K562 (cell line): ENCODE measurements at regions not wholly inside any gene's neighbourhood (a gene's known extent, or its start where the extent isn't known, plus 50 kb on each side); places are given as distances from the start of the nearest gene placed in this dataset.

Experiments used
- CEBPB ChIP-seq: fragments of 450-650 bp; IDR thresholded peaks from 2 replicates; pipeline ENCODE4 v1.6.1; 2016; ENCODE audit warnings: missing genetic modification characterization, missing compliant biosample characterization
- CREB1 ChIP-seq, 2 experiments: sonication (generic) in 1 of 2; formaldehyde crosslinking in 1 of 2; IDR thresholded peaks; 2 replicates each; pipeline versions ENCODE4 v1.6.1 to v1.8.0; 2012 to 2022; ENCODE audit warnings: inconsistent platforms in 1 of 2, mild to moderate bottlenecking in 1 of 2, missing genetic modification reagents in 1 of 2, moderate library complexity in 1 of 2
- EP300 ChIP-seq: IDR thresholded peaks from 2 replicates; pipeline ENCODE4 v1.6.1; 2012; ENCODE audit warnings: low read length, improper control_type of control experiment
- EZH2 ChIP-seq: IDR thresholded peaks from 2 replicates; pipeline ENCODE4 v1.6.1; 2012; ENCODE audit warnings: low read depth, mild to moderate bottlenecking, inconsistent platforms, low read length, borderline replicate concordance
- HIVEP1 ChIP-seq: fragments of 250-450 bp; sonication (Bioruptor Pico); IDR thresholded peaks from 2 replicates; pipeline ENCODE4 v1.4.0; 2020; ENCODE audit warnings: mild to moderate bottlenecking
- MTA1 ChIP-seq: fragments of 450-650 bp; IDR thresholded peaks from 2 replicates; pipeline ENCODE4 v1.6.1; 2017; ENCODE audit warnings: borderline replicate concordance
- PCBP1 ChIP-seq: fragments of 200-400 bp; formaldehyde crosslinking; IDR thresholded peaks from 2 replicates; pipeline ENCODE4 v1.6.1; 2018; ENCODE audit warnings: mild to moderate bottlenecking, low read depth, low read length; ENCODE audit not compliant: poor library complexity, severe bottlenecking
- POLR2A ChIP-seq: fragments of 450-650 bp; conservative IDR thresholded peaks from 2 replicates; pipeline ENCODE4 v1.6.1; 2016
- POLR2AphosphoS5 ChIP-seq: IDR thresholded peaks from 2 replicates; pipeline ENCODE4 v1.6.1; 2011; ENCODE audit warnings: mild to moderate bottlenecking, low read depth, low read length, moderate library complexity; ENCODE audit not compliant: control insufficient read depth, insufficient read depth
- PPARD ChIP-seq: fragments of 250-450 bp; sonication (Bioruptor Pico); IDR thresholded peaks from 2 replicates; pipeline ENCODE4 v1.8.0; 2022; ENCODE audit warnings: inconsistent platforms, mild to moderate bottlenecking, moderate library complexity
- U2AF2 ChIP-seq: fragments of 200-400 bp; formaldehyde crosslinking; optimal IDR thresholded peaks from 2 replicates; pipeline ENCODE3; 2017; ENCODE audit warnings: low read depth, mild to moderate bottlenecking, low read length
- TF ChIP-seq, protein P1 (sequence below), 3 experiments: IDR thresholded peaks in 2 of 3; conservative IDR thresholded peaks in 1 of 3; 2 replicates each; pipeline ENCODE4 v1.5.1; 2011 to 2012; ENCODE audit warnings: low read length in 3 of 3, mild to moderate bottlenecking in 3 of 3, control low read depth in 2 of 3, improper control_type of control experiment in 1 of 3, inconsistent platforms in 1 of 3, low read depth in 1 of 3, mixed read lengths in 1 of 3, moderate library complexity in 1 of 3; ENCODE audit not compliant: insufficient read depth in 2 of 3
- TF ChIP-seq, protein P2 (sequence below): fragments of 450-650 bp; IDR thresholded peaks from 2 replicates; pipeline ENCODE4 v1.7.0; 2016; ENCODE audit warnings: borderline replicate concordance

DNA sequence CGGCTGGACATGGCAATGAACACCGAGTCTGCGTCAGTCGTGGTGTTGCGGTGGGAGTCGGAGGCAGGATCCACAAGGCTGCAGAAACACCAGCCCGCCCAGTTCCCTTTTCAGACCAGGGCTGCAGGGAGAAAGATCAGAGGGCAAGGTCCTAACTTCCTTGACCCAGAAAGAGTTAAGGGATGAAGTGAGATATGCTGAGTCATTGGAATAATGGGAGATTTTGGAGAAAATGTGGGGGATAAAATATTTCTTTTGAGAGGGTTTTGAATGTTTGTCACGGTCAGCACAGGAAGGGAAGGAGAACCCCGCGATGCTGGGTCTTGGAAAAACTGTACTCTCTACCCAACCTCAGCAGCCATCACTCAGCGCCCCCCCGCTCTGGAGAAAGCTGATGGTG lies 416.0 kb downstream of the ICE1 start:
- TF ChIP-seq PCBP1 (no peak), MTA1 (no peak), CEBPB (no peak), U2AF2 (no peak), POLR2AphosphoS5 (no peak), POLR2A (no peak), EZH2 (no peak), EP300 (no peak), HIVEP1 (CRISPR knock-in tag) (no peak), PPARD (CRISPR knock-in tag) (no peak), CREB1 (IDR thresholded peaks at IDR 0.05) (no peak), CREB1 (CRISPR knock-in tag; IDR thresholded peaks at IDR 0.05) (no peak)
- TF ChIP-seq, protein P1, sequence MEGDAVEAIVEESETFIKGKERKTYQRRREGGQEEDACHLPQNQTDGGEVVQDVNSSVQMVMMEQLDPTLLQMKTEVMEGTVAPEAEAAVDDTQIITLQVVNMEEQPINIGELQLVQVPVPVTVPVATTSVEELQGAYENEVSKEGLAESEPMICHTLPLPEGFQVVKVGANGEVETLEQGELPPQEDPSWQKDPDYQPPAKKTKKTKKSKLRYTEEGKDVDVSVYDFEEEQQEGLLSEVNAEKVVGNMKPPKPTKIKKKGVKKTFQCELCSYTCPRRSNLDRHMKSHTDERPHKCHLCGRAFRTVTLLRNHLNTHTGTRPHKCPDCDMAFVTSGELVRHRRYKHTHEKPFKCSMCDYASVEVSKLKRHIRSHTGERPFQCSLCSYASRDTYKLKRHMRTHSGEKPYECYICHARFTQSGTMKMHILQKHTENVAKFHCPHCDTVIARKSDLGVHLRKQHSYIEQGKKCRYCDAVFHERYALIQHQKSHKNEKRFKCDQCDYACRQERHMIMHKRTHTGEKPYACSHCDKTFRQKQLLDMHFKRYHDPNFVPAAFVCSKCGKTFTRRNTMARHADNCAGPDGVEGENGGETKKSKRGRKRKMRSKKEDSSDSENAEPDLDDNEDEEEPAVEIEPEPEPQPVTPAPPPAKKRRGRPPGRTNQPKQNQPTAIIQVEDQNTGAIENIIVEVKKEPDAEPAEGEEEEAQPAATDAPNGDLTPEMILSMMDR (IDR thresholded peaks at IDR 0.05 in 2 of 3, conservative IDR thresholded peaks at IDR 0.05 in 1 of 3; ENCODE audit: insufficient read depth in 2 of 3, low read depth in 1 of 3, low read length in 3 of 3) = no peak
- TF ChIP-seq, protein P2, sequence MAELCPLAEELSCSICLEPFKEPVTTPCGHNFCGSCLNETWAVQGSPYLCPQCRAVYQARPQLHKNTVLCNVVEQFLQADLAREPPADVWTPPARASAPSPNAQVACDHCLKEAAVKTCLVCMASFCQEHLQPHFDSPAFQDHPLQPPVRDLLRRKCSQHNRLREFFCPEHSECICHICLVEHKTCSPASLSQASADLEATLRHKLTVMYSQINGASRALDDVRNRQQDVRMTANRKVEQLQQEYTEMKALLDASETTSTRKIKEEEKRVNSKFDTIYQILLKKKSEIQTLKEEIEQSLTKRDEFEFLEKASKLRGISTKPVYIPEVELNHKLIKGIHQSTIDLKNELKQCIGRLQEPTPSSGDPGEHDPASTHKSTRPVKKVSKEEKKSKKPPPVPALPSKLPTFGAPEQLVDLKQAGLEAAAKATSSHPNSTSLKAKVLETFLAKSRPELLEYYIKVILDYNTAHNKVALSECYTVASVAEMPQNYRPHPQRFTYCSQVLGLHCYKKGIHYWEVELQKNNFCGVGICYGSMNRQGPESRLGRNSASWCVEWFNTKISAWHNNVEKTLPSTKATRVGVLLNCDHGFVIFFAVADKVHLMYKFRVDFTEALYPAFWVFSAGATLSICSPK = no peak
